ENCODE measurements at regions not wholly inside any gene's neighbourhood (a gene's known extent, or its start where the extent isn't known, plus 50 kb on each side); places are given as distances from the start of the nearest gene placed in this dataset.
A peak's percentile ranks its signal among the peaks of the same experiment; 100 is the strongest.

GRCh38 chrX:125203737-125204578 lies 115.7 kb upstream of the TEX13C start:
- TF ChIP-seq POLR2A (IDR thresholded peaks at IDR 0.05) (peak in 1 of 2 donors; percentile 40), CTCF (IDR thresholded peaks at IDR 0.05) (no peak)

Measured in thyroid gland (tissue), 4 donors.